ENCODE measurements at regions not wholly inside any gene's neighbourhood (a gene's known extent, or its start where the extent isn't known, plus 50 kb on each side); places are given as distances from the start of the nearest gene placed in this dataset.

DNA sequence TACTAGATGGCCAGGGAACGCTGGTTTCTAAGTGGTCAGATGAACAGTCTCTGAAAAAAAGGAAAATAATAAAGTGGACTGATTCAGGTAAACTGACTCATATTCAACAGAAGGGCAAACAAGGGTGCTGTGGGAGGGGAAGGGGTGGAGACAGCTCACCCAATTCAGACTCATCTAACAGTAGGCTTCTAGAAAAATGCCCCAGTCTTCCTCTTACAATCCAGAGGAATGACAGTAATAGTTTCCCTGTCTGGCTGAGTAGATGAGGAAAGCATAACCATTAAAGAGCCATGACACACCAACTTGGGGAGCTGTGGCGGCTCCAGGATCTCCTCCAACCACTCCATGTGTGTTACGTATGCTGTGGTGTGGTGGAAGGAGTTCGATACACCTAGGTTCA is 231.4 kb upstream of the UMPS start:
- no peak for TF ChIP-seq YY1 (IDR thresholded peaks at IDR 0.05)
- TF ChIP-seq HNF4A (conservative IDR thresholded peaks at IDR 0.05), result no peak
- TF ChIP-seq, protein P1, sequence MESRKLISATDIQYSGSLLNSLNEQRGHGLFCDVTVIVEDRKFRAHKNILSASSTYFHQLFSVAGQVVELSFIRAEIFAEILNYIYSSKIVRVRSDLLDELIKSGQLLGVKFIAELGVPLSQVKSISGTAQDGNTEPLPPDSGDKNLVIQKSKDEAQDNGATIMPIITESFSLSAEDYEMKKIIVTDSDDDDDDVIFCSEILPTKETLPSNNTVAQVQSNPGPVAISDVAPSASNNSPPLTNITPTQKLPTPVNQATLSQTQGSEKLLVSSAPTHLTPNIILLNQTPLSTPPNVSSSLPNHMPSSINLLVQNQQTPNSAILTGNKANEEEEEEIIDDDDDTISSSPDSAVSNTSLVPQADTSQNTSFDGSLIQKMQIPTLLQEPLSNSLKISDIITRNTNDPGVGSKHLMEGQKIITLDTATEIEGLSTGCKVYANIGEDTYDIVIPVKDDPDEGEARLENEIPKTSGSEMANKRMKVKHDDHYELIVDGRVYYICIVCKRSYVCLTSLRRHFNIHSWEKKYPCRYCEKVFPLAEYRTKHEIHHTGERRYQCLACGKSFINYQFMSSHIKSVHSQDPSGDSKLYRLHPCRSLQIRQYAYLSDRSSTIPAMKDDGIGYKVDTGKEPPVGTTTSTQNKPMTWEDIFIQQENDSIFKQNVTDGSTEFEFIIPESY (IDR thresholded peaks at IDR 0.05), result no peak
- TF ChIP-seq, protein P2, sequence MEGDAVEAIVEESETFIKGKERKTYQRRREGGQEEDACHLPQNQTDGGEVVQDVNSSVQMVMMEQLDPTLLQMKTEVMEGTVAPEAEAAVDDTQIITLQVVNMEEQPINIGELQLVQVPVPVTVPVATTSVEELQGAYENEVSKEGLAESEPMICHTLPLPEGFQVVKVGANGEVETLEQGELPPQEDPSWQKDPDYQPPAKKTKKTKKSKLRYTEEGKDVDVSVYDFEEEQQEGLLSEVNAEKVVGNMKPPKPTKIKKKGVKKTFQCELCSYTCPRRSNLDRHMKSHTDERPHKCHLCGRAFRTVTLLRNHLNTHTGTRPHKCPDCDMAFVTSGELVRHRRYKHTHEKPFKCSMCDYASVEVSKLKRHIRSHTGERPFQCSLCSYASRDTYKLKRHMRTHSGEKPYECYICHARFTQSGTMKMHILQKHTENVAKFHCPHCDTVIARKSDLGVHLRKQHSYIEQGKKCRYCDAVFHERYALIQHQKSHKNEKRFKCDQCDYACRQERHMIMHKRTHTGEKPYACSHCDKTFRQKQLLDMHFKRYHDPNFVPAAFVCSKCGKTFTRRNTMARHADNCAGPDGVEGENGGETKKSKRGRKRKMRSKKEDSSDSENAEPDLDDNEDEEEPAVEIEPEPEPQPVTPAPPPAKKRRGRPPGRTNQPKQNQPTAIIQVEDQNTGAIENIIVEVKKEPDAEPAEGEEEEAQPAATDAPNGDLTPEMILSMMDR (IDR thresholded peaks at IDR 0.05; ENCODE audit: low read depth, low read length, missing input control), result no peak

All from liver (tissue), 3 donors.